ENCODE measurements at regions not wholly inside any gene's neighbourhood (a gene's known extent, or its start where the extent isn't known, plus 50 kb on each side); places are given as distances from the start of the nearest gene placed in this dataset.

GRCh38 chr6:11925805-11926204 lies 86.3 kb upstream of the HIVEP1 start:
- DNase-seq (ENCODE audit: low read depth) = no peak

GRCh38 chr6:11923621-11924020 lies 88.5 kb upstream of the HIVEP1 start:
- DNase-seq (ENCODE audit: low read depth) = no peak

DNA sequence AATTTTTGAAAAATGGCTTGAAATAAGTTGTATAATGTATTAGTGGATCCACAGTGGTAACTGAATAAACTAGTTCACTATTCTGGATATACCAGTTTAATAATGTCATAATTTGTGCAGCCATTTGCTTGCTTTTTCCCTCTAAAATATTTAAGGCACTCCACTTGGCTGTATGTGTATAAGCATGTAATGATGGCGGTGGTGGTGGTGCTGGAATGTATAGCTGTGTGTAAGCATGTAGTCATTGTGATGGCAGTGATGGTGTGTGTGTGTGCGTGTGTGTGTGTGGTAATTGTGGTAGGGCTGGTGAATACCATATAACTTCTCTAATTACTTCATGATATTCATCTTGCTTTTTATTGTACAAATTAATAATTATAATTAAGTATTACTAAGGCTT lies 89.2 kb upstream of the HIVEP1 start:
- peak; percentile 10 for DNase-seq (ENCODE audit: low read depth)

GRCh38 chr6:11921751-11922150 lies 90.4 kb upstream of the HIVEP1 start:
- DNase-seq (ENCODE audit: low read depth) = no peak

DNA sequence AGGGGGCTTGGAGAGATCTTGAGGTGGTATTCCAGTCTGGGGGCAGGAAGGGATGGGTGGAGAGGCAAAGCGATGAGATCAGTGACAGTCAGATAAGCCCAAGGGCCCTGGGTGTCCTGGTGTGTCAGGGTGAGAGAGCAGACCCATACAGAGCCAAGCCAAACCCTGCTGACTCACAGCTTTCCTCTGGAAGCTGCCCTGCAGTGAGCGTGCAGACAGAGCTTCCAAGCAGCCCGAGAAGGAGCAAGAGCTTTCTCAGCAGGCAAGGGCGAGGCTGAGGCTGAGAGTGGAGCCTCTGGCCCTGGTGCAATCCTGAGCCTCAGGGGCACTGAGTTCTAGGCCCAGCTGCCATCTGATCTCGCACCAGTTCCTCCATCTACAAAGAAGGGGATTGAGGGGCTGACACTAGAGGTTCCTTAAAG lies 91.1 kb upstream of the HIVEP1 start:
- DNase-seq (ENCODE audit: low read depth) = peak; percentile 95

DNA sequence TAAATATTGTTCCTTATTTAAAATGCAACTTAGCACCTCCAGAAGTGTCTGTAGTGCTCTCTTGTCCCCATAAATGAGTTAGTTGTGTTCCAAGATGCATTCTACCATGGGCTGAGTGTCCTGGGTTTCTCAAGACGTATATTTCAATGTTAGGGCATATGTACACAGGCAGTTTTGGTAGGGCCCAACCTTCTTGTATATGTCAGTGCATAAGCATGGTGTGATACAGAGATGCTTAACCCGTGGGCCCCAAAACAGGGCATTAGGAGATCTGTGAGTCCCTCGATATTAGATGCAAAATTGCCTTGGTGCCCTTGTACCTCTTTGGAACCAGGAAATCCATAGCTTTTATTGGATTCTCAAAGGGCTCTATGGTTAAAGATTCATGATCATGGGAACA lies 91.5 kb upstream of the HIVEP1 start:
- DNase-seq (ENCODE audit: low read depth) = peak; percentile 7

- DNase-seq (ENCODE audit: low read depth) = peak; percentile 80
Measured at GRCh38 chr6:11919771-11920440, 92.2 kb upstream of the HIVEP1 start.

- DNase-seq (ENCODE audit: low read depth) = peak; percentile 37
Measured at GRCh38 chr6:11918739-11919605, 93.1 kb upstream of the HIVEP1 start.

GRCh38 chr6:11917951-11918738 lies 94.0 kb upstream of the HIVEP1 start:
- DNase-seq (ENCODE audit: low read depth) = peak; percentile 83

GRCh38 chr6:11912420-11912819 lies 99.7 kb upstream of the HIVEP1 start:
- DNase-seq (ENCODE audit: low read depth) = peak; percentile 33

GRCh38 chr6:11911538-11911937 lies 100.6 kb upstream of the HIVEP1 start:
- no peak for DNase-seq (ENCODE audit: low read depth)

GRCh38 chr6:11909696-11910132 lies 102.4 kb upstream of the HIVEP1 start:
- peak; percentile 13 for DNase-seq (ENCODE audit: low read depth)

- DNase-seq (ENCODE audit: low read depth) = no peak
Measured at GRCh38 chr6:11908436-11909105, 103.5 kb upstream of the HIVEP1 start.

- no peak for DNase-seq (ENCODE audit: low read depth)
Measured at GRCh38 chr6:11903645-11904044, 108.5 kb upstream of the HIVEP1 start.

DNA sequence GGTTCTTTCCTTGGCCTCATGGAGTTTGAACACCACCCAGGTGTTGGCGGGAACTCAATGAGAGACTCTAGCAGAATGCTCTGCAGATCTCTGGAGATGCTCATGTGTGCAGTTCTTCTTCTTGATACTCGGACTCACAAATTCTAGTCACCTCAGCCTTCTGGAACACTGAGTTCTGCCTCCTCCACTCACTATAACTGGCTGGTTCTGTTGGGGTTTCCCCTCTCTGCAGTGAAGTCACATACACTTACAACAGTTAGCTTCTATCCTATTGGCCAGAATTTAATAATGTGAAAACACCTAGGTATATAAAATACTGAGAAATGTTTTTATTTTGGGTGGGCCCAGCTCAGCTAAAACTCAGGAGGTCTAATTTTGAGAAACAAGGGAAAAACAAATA lies 109.6 kb upstream of the HIVEP1 start:
- no peak for DNase-seq (ENCODE audit: low read depth)

GRCh38 chr6:11900662-11901598 lies 111.2 kb upstream of the HIVEP1 start:
- DNase-seq (ENCODE audit: low read depth) = no peak

DNA sequence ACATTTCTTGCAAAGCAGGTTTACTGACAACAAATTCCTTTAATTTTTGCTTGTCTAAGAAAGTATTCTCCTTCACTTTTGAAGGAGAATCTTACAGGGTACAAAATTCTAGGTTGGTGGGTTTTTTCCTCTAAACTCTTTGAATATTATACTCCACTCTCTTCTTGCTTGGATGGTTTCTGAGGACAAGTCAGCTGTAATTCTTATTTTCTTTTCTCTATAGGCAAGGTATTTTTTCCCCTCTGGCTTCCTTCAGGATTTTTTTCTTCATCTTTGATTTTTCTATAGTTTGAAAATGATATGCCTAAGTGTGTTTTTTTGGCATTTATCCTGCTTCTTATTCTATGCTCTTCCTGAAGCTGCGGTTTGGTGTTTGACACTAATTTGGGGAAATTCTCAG lies 112.5 kb upstream of the HIVEP1 start:
- DNase-seq (ENCODE audit: low read depth) = no peak

DNA sequence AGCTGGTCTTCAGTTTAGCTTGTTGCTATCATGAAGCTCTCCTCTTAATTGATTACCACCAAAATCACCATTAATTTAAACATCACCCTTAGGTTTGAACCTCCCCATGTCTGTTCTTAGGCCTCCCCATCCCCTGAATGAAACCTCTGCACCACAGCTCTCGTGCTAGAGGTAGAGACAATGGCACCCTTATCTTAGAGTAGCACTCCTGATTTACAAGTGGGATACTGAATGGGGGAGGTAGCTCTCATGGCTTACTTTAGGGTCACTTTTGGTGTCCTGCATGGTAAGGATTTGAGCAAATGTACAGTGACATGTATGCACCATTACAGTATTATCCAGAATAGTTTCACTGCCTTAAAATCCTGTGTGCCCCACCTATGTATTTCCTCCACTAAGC lies 115.6 kb upstream of the ADTRP start:
- DNase-seq (ENCODE audit: low read depth) = no peak

DNA sequence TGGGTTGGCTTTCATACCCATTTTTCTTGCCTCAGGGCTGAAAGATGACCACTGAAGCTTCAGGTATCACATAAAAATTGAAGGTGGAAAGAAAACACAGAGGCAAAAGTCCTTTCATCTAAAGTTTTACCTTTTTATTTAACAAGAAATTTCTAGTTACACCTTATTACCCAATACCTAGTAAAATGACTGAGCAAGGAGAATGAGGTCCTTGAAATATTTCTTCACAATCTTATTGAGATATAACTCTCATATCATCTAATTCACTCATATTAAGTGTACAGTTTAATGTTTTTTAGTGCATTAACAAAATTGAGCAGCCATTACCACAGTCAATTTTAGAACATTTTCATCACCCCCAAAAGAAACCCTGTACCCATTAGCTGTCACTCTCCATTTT lies 112.9 kb upstream of the ADTRP start:
- no peak for DNase-seq (ENCODE audit: low read depth)

DNA sequence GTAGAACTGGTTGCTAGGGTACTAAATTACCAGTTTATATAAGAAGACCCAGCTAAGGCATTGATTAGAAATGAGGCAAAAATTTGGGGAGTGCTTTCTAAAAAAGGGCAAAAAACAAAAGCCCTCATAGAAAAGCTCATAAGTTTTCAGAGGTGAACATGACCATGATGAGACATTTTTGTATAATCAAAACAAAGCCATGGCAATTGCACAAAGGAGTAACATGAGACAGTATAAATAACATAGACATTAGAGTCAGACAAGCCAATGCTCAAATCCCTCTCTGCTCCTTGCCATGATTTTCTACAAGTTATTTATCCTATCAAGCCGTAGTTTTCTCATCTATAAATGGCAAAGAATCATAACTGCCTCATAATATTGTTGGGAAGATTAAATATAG lies 112.2 kb upstream of the ADTRP start:
- DNase-seq (ENCODE audit: low read depth) = no peak

GRCh38 chr6:11890209-11890608 lies 111.6 kb upstream of the ADTRP start:
- DNase-seq (ENCODE audit: low read depth) = no peak
